ENCODE measurements at regions not wholly inside any gene's neighbourhood (a gene's known extent, or its start where the extent isn't known, plus 50 kb on each side); places are given as distances from the start of the nearest gene placed in this dataset.
"Not testable (repeated sequence)": the region's sequence is repeated elsewhere in the genome, so short reads cannot be mapped to it uniquely, and the experiment has no call there.

DNA sequence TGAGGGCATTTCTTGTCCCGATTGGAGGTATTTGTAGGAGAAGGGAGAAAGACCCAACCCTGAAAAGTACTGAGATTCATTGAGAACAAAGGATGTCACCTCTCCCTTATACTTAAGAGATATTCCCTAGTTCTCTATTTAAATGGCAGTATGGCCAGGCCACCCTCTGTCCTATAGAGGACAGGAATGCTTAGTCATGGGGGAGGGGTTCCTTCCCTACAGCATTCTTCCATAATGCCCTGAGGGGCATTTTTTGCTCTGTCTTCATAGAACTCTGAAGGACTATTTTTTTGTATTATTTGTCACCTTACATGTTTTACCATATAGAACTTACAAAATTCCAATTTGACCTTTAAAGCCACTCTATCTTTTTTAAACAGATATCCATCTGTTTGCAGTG is 176.3 kb downstream of the TMEM161B start:
- DNase-seq (ENCODE audit: low read depth) = no peak

- DNase-seq (ENCODE audit: low read depth) = no peak
Observed at GRCh38 chr5:88090506-88090905, 178.1 kb downstream of the TMEM161B start.

- no peak for DNase-seq (ENCODE audit: low read depth)
Observed at GRCh38 chr5:88089719-88090390, 178.8 kb downstream of the TMEM161B start.

GRCh38 chr5:88085462-88085861 is 183.2 kb downstream of the TMEM161B start:
- DNase-seq (ENCODE audit: low read depth) = no peak

- no peak for DNase-seq (ENCODE audit: low read depth)
Observed at GRCh38 chr5:88081877-88082276, 186.8 kb downstream of the TMEM161B start.

DNA sequence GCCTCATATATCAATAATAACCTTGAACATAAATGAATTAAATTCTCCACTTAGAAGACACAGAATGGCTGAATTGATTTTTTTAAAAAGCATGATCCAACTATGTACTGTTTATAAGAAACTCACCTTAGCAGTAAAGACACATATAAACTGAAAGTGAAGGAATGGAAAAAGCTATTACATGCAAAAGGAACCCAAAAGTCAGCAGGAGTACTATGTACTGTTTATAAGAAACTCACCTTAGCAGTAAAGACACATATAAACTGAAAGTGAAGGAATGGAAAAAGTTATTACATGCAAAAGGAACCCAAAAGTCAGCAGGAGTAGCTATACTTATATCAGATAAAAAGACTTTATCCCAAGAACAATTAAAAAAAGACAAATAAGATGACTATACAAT is 204.8 kb downstream of the TMEM161B start:
- DNase-seq (ENCODE audit: low read depth) = no peak

DNA sequence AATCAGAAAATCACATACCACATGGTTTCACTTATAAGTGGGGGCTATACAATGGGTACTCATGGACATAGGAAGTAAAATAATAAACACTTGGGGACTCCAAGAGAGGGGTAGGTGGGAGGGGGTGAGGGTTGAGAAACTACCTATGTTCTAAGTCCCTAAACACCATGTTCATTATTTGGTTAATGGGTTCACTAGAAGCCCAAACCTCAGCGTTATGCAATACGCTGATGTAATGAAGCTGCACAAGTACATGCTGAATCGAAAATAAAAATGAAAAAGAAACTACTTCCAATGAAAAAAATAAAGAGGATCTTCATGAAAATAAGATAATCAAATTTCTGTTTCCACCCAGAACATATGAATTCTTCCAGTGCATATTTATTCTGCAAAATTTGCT is 208.5 kb downstream of the TMEM161B start:
- no peak for DNase-seq (ENCODE audit: low read depth)

DNA sequence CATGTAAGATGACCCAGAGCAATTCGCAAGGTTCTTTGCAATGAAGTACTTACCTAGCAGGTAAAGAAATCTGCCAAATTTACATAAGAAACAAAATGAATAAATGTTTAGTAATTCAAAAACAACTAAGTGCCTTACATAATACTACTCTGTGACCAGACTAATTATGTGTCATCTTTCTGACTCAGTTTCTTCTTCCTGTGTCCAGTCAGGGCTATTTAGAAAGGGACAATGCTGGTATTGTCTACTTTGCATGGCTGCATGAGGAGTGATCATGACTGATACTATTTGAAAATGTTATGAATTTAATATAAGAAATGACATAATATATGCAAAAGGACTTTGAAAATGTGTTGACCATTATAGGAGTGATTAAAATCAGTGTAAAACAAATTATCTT is 210.0 kb downstream of the TMEM161B start:
- DNase-seq (ENCODE audit: low read depth) = no peak

GRCh38 chr5:88052468-88052867 is 216.2 kb downstream of the TMEM161B start:
- not testable (repeated sequence) for DNase-seq (ENCODE audit: low read depth)

- no peak for DNase-seq (ENCODE audit: low read depth)
Observed at GRCh38 chr5:88051148-88051547, 217.5 kb downstream of the TMEM161B start.

GRCh38 chr5:88049737-88050136 is 218.9 kb downstream of the TMEM161B start:
- DNase-seq (ENCODE audit: low read depth) = no peak

DNA sequence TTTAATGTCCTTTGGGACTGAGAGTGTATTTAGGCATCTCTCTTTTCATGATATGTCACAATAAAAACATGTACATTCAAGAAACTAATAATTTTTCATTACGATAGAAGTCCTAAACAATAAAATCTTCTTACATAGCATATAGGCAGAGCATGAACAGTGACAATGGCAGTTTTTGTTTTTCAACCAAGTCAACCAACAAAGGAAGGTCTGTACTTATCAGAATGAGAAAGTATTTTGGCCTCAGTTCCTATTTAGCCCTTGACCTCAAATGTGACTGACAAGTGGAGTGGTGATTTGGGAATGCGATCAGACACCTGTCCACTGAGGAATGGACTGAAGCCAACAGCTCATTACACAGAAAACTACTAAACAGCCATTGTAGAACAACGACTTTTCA is 219.5 kb downstream of the TMEM161B start:
- no peak for DNase-seq (ENCODE audit: low read depth)

- no peak for DNase-seq (ENCODE audit: low read depth)
Observed at GRCh38 chr5:88045931-88046461, 222.6 kb downstream of the TMEM161B start.

DNA sequence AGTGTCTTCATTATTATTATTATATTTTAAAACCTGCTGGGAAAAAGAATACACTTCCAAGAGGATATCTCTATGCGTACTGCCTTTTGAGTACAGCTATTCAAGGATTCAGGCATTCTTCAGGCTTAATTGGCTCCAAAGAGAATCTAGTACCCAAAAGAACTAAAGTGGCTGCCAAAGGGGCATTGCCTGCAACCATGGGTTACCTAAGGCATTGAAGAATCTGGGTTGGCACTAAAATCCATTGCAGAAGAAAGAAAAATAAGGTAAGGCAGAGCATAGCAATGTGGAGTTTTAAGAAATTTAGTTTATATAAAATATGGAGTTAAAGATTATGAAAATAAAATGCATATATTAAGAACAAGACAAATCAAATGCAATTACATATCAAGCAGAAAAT is 223.5 kb downstream of the TMEM161B start:
- DNase-seq (ENCODE audit: low read depth) = no peak

GRCh38 chr5:88034520-88034919 is 234.1 kb downstream of the TMEM161B start:
- DNase-seq (ENCODE audit: low read depth) = no peak

- DNase-seq (ENCODE audit: low read depth) = no peak
Observed at GRCh38 chr5:88033191-88033590, 235.5 kb downstream of the TMEM161B start.

DNA sequence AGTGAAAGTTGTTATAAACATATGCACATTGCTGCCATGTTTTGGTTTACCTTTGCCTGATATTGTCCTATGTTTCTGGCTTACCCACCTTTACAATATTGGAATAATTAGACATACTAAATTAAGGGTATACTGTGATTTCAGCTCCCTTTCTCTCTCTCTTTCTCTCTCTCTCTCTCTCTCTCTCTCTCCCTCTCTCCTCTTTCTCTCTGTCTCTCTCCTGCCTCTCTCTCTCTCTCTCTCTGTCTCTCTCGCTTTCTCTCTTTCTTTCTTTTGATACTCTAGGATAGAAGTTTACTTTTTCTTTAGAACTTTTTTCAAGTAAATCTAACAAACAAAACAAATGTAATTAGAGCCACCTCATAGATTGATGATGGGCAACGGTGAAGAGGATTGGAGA is 239.6 kb downstream of the TMEM161B start:
- DNase-seq (ENCODE audit: low read depth) = no peak

GRCh38 chr5:88021141-88021540 is 247.5 kb downstream of the TMEM161B start:
- no peak for DNase-seq (ENCODE audit: low read depth)

DNA sequence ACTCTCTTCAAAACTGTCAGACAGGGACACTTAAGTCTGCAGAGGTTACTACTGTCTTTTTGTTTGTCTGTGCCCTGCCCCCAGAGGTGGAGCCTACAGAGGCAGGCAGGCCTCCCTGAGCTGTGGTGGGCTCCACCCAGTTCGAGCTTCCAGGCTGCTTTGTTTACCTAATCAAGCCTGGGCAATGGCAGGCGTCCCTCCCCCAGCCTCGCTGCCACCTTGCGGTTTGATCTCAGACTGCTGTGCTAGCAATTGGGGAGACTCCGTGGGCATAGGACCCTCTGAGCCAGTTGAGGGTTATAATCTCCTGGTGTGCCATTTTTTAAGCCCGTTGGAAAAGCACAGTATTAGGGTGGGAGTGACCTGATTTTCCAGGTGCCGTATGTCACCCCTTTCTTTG is 253.7 kb downstream of the TMEM161B start:
- not testable (repeated sequence) for DNase-seq (ENCODE audit: low read depth)

- no peak for DNase-seq (ENCODE audit: low read depth)
Observed at GRCh38 chr5:88000877-88001276, 267.8 kb downstream of the TMEM161B start.

- no peak for DNase-seq (ENCODE audit: low read depth)
Observed at GRCh38 chr5:87997662-87998061, 271.0 kb downstream of the TMEM161B start.

DNA sequence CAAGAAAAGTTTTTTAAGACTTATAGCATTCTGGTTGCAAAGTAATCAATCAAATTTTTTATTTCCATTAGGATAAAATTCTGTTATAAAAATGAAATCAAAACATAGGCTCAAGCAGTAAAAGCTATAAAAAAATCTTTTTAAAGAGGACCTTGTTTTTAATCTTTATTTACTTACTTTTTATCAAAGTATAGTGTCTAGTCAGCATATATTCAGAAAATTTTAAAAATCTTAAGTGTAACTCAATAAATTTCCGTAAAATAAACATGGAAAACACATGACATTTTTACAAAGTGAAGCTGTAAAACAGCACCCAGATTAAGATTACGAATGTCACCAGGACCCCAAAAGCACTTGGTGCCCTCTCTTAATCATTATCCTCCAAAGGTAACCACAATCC is 302.4 kb downstream of the TMEM161B start:
- DNase-seq (ENCODE audit: low read depth) = no peak

DNA sequence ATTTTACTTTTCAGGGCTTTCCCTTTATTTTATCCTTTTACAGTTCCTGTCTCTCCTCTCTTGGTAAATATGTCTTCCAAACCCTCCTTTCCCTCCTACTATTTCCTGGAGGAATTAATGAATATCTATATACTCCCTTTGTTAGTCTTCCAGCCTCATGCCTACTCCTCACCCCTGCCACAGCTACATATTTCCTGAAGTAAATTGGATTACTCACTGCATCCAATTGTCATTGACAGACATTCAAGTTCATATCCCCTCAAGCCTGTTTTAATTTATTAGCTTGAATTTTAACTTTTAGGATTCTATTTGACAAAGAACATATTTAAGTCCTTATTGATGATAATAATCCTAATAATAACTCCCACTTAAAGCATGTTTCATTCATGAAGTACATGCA is 314.5 kb downstream of the TMEM161B start:
- DNase-seq (ENCODE audit: low read depth) = no peak

DNA sequence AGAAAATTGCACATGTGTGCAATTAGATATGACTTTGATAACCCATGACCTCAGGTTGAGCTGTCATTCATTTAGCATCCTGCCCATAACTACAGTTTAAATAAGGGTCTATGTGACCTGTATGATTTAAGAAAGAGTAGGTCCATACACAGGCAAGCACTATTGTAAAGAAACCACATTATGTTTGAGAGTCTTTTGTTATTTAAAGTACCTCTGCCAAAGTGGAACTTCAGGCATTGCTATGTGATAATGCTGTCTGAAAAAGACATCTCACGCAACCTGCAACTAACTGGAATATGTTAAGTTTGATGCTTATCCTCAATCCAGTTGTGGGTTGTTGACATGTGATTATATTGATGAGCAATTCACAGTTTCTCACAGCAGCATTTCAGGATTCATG is 317.0 kb downstream of the TMEM161B start:
- no peak for DNase-seq (ENCODE audit: low read depth)

Data from fibroblast of the conjunctiva (primary cell).